ENCODE measurements at regions not wholly inside any gene's neighbourhood (a gene's known extent, or its start where the extent isn't known, plus 50 kb on each side); places are given as distances from the start of the nearest gene placed in this dataset.

DNA sequence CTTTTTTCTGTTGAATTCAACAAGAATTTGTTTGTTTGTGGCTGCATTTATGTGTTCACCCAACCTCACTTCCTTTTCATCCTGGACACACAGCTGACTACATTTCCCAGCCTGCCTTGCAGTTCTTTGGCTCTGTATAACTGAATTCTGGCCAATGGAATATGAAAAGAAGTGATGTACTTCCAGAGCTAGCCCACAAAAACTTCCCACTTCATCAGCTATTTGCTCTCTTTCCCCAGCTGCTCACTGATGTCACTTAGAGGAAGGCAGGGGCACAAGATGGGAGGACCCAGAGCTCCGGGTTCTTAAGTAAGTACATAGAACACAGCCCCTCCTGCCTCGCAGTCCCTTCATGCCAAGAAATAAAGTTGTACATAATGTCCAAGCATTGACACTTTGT lies 235.0 kb upstream of the FGGY start:
- Histone ChIP-seq H3K9ac (ENCODE audit: insufficient read length, low read depth) (no peak overlapping the region), H3K4me3 (ENCODE audit: insufficient read length, low read depth) (no peak overlapping the region), H3K9me3 (ENCODE audit: insufficient read depth, low read length) (no peaks in the 10 kb centered on the region), H3K27me3 (ENCODE audit: insufficient read depth, insufficient read length) (no peaks in the 10 kb centered on the region), H3K36me3 (ENCODE audit: insufficient read depth, insufficient read length, low read length) (no peaks in the 10 kb centered on the region), H3K4me1 (ENCODE audit: insufficient read depth, insufficient read length) (peaks cover 9% of the 10 kb centered on the region)
- no peak for TF ChIP-seq ZNF274 (IDR thresholded peaks at IDR 0.05; ENCODE audit: low read depth, low read length)
- TF ChIP-seq YY1 (IDR thresholded peaks at IDR 0.05; ENCODE audit: insufficient read depth, insufficient read length), result no peak
- TF ChIP-seq SUZ12 (IDR thresholded peaks at IDR 0.05; ENCODE audit: extremely low read depth, insufficient read depth, insufficient read length), result no peak
- DNase-seq (ENCODE audit: low read depth, low spot score), result no peak

- TF ChIP-seq ZNF274 (IDR thresholded peaks at IDR 0.05; ENCODE audit: low read depth, low read length) (no peak), SUZ12 (IDR thresholded peaks at IDR 0.05; ENCODE audit: extremely low read depth, insufficient read depth, insufficient read length) (no peak), YY1 (IDR thresholded peaks at IDR 0.05; ENCODE audit: insufficient read depth, insufficient read length) (no peak)
- peaks cover under 1% of the 10 kb centered on the region for H3K4me1 ChIP-seq (ENCODE audit: insufficient read depth, insufficient read length)
- no peaks in the 10 kb centered on the region for H3K9me3 ChIP-seq (ENCODE audit: insufficient read depth, low read length)
- H3K9ac ChIP-seq (ENCODE audit: insufficient read length, low read depth), result no peak overlapping the region
- no peak for DNase-seq (ENCODE audit: low read depth, low spot score)
- H3K36me3 ChIP-seq (ENCODE audit: insufficient read depth, insufficient read length, low read length), result no peaks in the 10 kb centered on the region
- no peaks in the 10 kb centered on the region for H3K27me3 ChIP-seq (ENCODE audit: insufficient read depth, insufficient read length)
- H3K4me3 ChIP-seq (ENCODE audit: insufficient read length, low read depth), result no peak overlapping the region
Observed at GRCh38 chr1:59062743-59063142, 234.2 kb upstream of the FGGY start.

DNA sequence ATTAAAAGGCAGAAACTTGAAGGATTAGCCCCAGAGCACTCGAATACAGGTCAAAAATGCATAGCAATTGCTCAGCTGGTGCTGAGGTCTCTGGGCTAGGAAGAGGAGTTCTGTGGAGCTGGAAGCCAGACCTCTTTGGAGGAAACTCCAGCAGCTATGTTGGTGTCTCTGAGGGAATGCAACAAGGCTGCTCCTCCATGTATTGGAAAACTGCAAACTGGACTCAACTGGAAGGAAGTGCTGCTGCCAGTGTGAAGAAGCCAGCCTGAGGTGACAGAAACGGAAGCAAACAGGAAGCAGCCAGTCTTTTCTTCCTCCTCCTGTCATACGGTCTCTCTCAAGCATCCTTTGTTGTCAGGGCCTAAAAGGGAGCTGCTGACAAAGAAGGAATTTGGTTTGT lies 233.4 kb upstream of the FGGY start:
- Histone ChIP-seq H3K36me3 (ENCODE audit: insufficient read depth, insufficient read length, low read length) (no peaks in the 10 kb centered on the region), H3K27me3 (ENCODE audit: insufficient read depth, insufficient read length) (no peaks in the 10 kb centered on the region), H3K4me1 (ENCODE audit: insufficient read depth, insufficient read length) (no peaks in the 10 kb centered on the region), H3K9me3 (ENCODE audit: insufficient read depth, low read length) (no peaks in the 10 kb centered on the region), H3K9ac (ENCODE audit: insufficient read length, low read depth) (no peak overlapping the region), H3K4me3 (ENCODE audit: insufficient read length, low read depth) (no peak overlapping the region)
- DNase-seq (ENCODE audit: low read depth, low spot score), result peak; percentile 77
- TF ChIP-seq SUZ12 (IDR thresholded peaks at IDR 0.05; ENCODE audit: extremely low read depth, insufficient read depth, insufficient read length) (no peak), YY1 (IDR thresholded peaks at IDR 0.05; ENCODE audit: insufficient read depth, insufficient read length) (no peak)

DNA sequence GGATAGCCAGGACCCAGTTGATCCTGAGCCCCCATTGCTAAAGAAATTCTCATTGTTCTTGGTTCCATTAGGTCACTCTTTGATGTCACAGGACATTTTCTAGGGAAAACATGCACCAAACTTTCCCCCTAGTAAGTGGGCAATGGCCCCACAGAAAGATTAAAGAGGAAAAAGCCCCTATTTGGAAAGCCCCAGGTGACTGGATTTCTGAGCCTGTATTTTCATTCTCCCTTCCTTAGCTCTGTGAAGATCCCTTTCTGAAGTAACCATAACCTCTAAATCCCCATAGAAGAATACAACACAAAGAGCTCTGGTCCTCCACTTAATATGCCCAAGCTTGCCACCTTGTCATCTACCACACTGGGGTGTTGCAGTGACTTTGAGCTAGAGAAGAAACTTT lies 232.3 kb upstream of the FGGY start:
- Histone ChIP-seq H3K27me3 (ENCODE audit: insufficient read depth, insufficient read length) (no peaks in the 10 kb centered on the region), H3K9me3 (ENCODE audit: insufficient read depth, low read length) (no peaks in the 10 kb centered on the region), H3K9ac (ENCODE audit: insufficient read length, low read depth) (no peak overlapping the region), H3K4me3 (ENCODE audit: insufficient read length, low read depth) (no peak overlapping the region), H3K4me1 (ENCODE audit: insufficient read depth, insufficient read length) (no peaks in the 10 kb centered on the region), H3K36me3 (ENCODE audit: insufficient read depth, insufficient read length, low read length) (no peaks in the 10 kb centered on the region)
- no peak for TF ChIP-seq ZNF274 (IDR thresholded peaks at IDR 0.05; ENCODE audit: low read depth, low read length)
- TF ChIP-seq YY1 (IDR thresholded peaks at IDR 0.05; ENCODE audit: insufficient read depth, insufficient read length), result no peak
- TF ChIP-seq SUZ12 (IDR thresholded peaks at IDR 0.05; ENCODE audit: extremely low read depth, insufficient read depth, insufficient read length), result no peak
- no peak for DNase-seq (ENCODE audit: low read depth, low spot score)

GRCh38 chr1:59066236-59066635 lies 230.7 kb upstream of the FGGY start:
- H3K4me1 ChIP-seq (ENCODE audit: insufficient read depth, insufficient read length), result no peaks in the 10 kb centered on the region
- no peaks in the 10 kb centered on the region for H3K36me3 ChIP-seq (ENCODE audit: insufficient read depth, insufficient read length, low read length)
- H3K9me3 ChIP-seq (ENCODE audit: insufficient read depth, low read length), result no peaks in the 10 kb centered on the region
- DNase-seq (ENCODE audit: low read depth, low spot score), result no peak
- H3K9ac ChIP-seq (ENCODE audit: insufficient read length, low read depth), result no peak overlapping the region
- H3K27me3 ChIP-seq (ENCODE audit: insufficient read depth, insufficient read length), result no peaks in the 10 kb centered on the region
- no peak for TF ChIP-seq SUZ12 (IDR thresholded peaks at IDR 0.05; ENCODE audit: extremely low read depth, insufficient read depth, insufficient read length)
- TF ChIP-seq YY1 (IDR thresholded peaks at IDR 0.05; ENCODE audit: insufficient read depth, insufficient read length), result no peak
- no peak for TF ChIP-seq ZNF274 (IDR thresholded peaks at IDR 0.05; ENCODE audit: low read depth, low read length)
- no peak overlapping the region for H3K4me3 ChIP-seq (ENCODE audit: insufficient read length, low read depth)

GRCh38 chr1:59070610-59071009 lies 226.3 kb upstream of the FGGY start:
- H3K36me3 ChIP-seq (ENCODE audit: insufficient read depth, insufficient read length, low read length), result no peaks in the 10 kb centered on the region
- TF ChIP-seq ZNF274 (IDR thresholded peaks at IDR 0.05; ENCODE audit: low read depth, low read length) (no peak), SUZ12 (IDR thresholded peaks at IDR 0.05; ENCODE audit: extremely low read depth, insufficient read depth, insufficient read length) (no peak), YY1 (IDR thresholded peaks at IDR 0.05; ENCODE audit: insufficient read depth, insufficient read length) (no peak)
- no peaks in the 10 kb centered on the region for H3K4me1 ChIP-seq (ENCODE audit: insufficient read depth, insufficient read length)
- H3K27me3 ChIP-seq (ENCODE audit: insufficient read depth, insufficient read length), result no peaks in the 10 kb centered on the region
- no peaks in the 10 kb centered on the region for H3K9me3 ChIP-seq (ENCODE audit: insufficient read depth, low read length)
- no peak overlapping the region for H3K4me3 ChIP-seq (ENCODE audit: insufficient read length, low read depth)
- no peak overlapping the region for H3K9ac ChIP-seq (ENCODE audit: insufficient read length, low read depth)
- DNase-seq (ENCODE audit: low read depth, low spot score), result no peak

DNA sequence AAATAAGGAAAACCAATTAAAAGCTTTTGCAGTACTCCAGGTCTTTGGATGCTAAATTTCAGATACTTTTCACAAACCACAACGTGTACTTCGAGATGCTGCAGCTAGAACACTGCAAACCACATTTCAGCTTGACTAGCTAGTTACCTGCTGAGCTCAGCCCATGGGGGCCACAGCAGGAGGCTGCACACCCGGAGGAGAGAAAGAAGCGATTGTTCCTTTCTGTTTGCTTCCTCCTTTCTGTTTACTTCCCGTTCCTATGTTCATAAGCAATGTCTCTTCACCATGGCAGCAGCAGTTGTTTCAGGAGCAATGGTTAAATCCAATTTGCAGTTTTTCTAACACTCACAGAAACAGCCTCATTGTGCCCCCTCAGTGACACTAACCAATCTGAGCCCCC lies 225.6 kb upstream of the FGGY start:
- H3K9me3 ChIP-seq (ENCODE audit: insufficient read depth, low read length), result no peaks in the 10 kb centered on the region
- no peaks in the 10 kb centered on the region for H3K4me1 ChIP-seq (ENCODE audit: insufficient read depth, insufficient read length)
- H3K36me3 ChIP-seq (ENCODE audit: insufficient read depth, insufficient read length, low read length), result no peaks in the 10 kb centered on the region
- H3K9ac ChIP-seq (ENCODE audit: insufficient read length, low read depth), result no peak overlapping the region
- TF ChIP-seq SUZ12 (IDR thresholded peaks at IDR 0.05; ENCODE audit: extremely low read depth, insufficient read depth, insufficient read length) (no peak), YY1 (IDR thresholded peaks at IDR 0.05; ENCODE audit: insufficient read depth, insufficient read length) (no peak), ZNF274 (IDR thresholded peaks at IDR 0.05; ENCODE audit: low read depth, low read length) (no peak)
- H3K27me3 ChIP-seq (ENCODE audit: insufficient read depth, insufficient read length), result no peaks in the 10 kb centered on the region
- H3K4me3 ChIP-seq (ENCODE audit: insufficient read length, low read depth), result no peak overlapping the region
- no peak for DNase-seq (ENCODE audit: low read depth, low spot score)
